ENCODE measurements at regions not wholly inside any gene's neighbourhood (a gene's known extent, or its start where the extent isn't known, plus 50 kb on each side); places are given as distances from the start of the nearest gene placed in this dataset.

DNA sequence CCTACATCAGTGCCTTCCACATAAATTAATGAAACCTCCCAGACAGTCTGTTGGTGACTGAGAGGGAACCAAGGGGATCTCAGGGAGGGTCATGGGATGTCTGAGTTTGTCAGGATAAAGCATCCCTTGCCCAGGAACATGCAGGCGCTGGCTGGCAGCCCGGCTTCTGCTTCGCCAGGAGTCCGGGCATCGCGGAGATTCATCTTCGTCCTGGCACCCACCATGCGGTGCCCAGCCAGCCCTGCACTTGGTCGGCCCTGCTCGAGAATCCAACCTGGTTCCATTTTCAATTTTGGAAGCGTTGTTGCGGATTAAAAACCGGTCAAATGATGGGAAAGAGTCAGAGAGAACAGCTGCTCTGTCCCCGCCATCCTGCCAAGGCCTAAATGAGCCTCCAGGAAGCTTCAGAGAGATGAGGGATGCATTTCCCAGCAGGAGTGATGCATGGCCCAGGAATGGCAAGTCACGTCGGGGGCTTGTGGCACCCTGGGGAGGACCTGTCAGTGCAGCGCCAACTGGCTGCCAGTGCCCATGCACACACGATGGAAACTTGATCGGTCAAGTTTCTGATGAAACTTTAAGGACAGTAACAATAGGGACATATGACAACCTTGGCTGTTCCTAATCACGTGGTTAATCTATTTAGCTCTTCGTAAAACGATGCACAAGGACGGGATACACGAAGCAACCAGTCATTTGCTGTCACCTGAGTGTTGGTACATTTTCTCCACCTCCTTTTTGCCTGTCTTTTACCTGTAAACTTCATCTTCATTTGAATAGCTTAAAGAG is 260.8 kb upstream of the MKI67 start:
- no peak for TF ChIP-seq POLR2AphosphoS5 (IDR thresholded peaks at IDR 0.05; ENCODE audit: low read depth, low read length)
- TF ChIP-seq SIN3A (IDR thresholded peaks at IDR 0.05; ENCODE audit: borderline replicate concordance, insufficient read depth, low read length): no peak
- TF ChIP-seq REST (IDR thresholded peaks at IDR 0.05; ENCODE audit: insufficient read depth in 1 of 2, low read depth in 2 of 2, low read length in 2 of 2): no peak
- no peak for TF ChIP-seq TAF1 (IDR thresholded peaks at IDR 0.05; ENCODE audit: borderline replicate concordance, insufficient read depth, low read length)
- TF ChIP-seq FOXP2 (optimal IDR thresholded peaks at IDR 0.05; ENCODE audit: borderline replicate concordance, extremely low read depth, extremely low read length, insufficient read depth): no peak

All from PFSK-1 (cell line).